ENCODE measurements at regions not wholly inside any gene's neighbourhood (a gene's known extent, or its start where the extent isn't known, plus 50 kb on each side); places are given as distances from the start of the nearest gene placed in this dataset.
"Not testable (repeated sequence)": the region's sequence is repeated elsewhere in the genome, so short reads cannot be mapped to it uniquely, and the experiment has no call there.

GRCh38 chr4:9685692-9686091 is 95.7 kb upstream of the DRD5 start:
- no peak overlapping the region for H3K4me3 ChIP-seq
- intact Hi-C loops (cut with DNase I; ENCODE audit: low total_unique reads), result no loop called here
- TF ChIP-seq CTCF (IDR thresholded peaks at IDR 0.05) (no peak), POLR2A (IDR thresholded peaks at IDR 0.05) (no peak)
- no peaks in the 10 kb centered on the region for H3K36me3 ChIP-seq (ENCODE audit: low read depth, missing control alignments)
- DNase-seq, result no peak
- H3K9me3 ChIP-seq, result no peaks in the 10 kb centered on the region
- H3K27ac ChIP-seq, result no peak overlapping the region
- H3K4me1 ChIP-seq, result no peaks in the 10 kb centered on the region
- no peaks in the 10 kb centered on the region for H3K27me3 ChIP-seq

- intact Hi-C loops (cut with DNase I; ENCODE audit: low total_unique reads); H3K27me3 ChIP-seq; DNase-seq; H3K4me1 ChIP-seq; H3K36me3 ChIP-seq (ENCODE audit: low read depth, missing control alignments); H3K9me3 ChIP-seq: not testable (repeated sequence)
- peak overlapping the region; percentile 73 to 82 for H3K27ac ChIP-seq
- H3K4me3 ChIP-seq, result peak overlapping the region; percentile 61 to 68
- 6 to 14% methylated on average over 9 of the region's 9 CpGs for WGBS, 2 donors
These were observed 90.7 kb upstream of the DRD5 start for GRCh38 chr4:9690636-9691237.

GRCh38 chr4:9691238-9692065 is 90.0 kb upstream of the DRD5 start:
- Histone ChIP-seq H3K27ac (peak overlapping the region; percentile 73 to 82), H3K4me1 (no peaks in the 10 kb centered on the region), H3K36me3 (ENCODE audit: low read depth, missing control alignments) (no peaks in the 10 kb centered on the region), H3K4me3 (peak overlapping the region; percentile 61 to 68), H3K27me3 (no peaks in the 10 kb centered on the region), H3K9me3 (no peaks in the 10 kb centered on the region)
- WGBS, 2 donors, result 1% methylated on average over 17 to 50 of the region's 56 CpGs
- TF ChIP-seq CTCF (IDR thresholded peaks at IDR 0.05) (no peak), POLR2A (IDR thresholded peaks at IDR 0.05) (no peak)
- intact Hi-C loops (cut with DNase I; ENCODE audit: low total_unique reads), result no loop called here
- DNase-seq, result peak; percentile 97

- H3K36me3 ChIP-seq (ENCODE audit: low read depth, missing control alignments); H3K4me3 ChIP-seq; DNase-seq; H3K4me1 ChIP-seq; H3K27me3 ChIP-seq; H3K9me3 ChIP-seq; H3K27ac ChIP-seq; intact Hi-C loops (cut with DNase I; ENCODE audit: low total_unique reads): not testable (repeated sequence)
- WGBS, 2 donors, result 41 to 50% methylated on average over 5 of the region's 5 CpGs
These were observed 88.5 kb upstream of the DRD5 start for GRCh38 chr4:9692791-9693491.

- H3K4me3 ChIP-seq; H3K27ac ChIP-seq; H3K36me3 ChIP-seq (ENCODE audit: low read depth, missing control alignments); DNase-seq; H3K4me1 ChIP-seq; H3K9me3 ChIP-seq; H3K27me3 ChIP-seq; intact Hi-C loops (cut with DNase I; ENCODE audit: low total_unique reads): not testable (repeated sequence)
- WGBS, 2 donors, result 82 to 83% methylated on average over 6 to 7 of the region's 7 CpGs
These were observed 87.0 kb upstream of the DRD5 start for GRCh38 chr4:9694403-9694802.

GRCh38 chr4:9695994-9696393 is 85.4 kb upstream of the DRD5 start:
- H3K27ac ChIP-seq; H3K36me3 ChIP-seq (ENCODE audit: low read depth, missing control alignments); intact Hi-C loops (cut with DNase I; ENCODE audit: low total_unique reads); H3K27me3 ChIP-seq; H3K9me3 ChIP-seq; H3K4me1 ChIP-seq; H3K4me3 ChIP-seq: not testable (repeated sequence)
- peak; percentile 44 for DNase-seq
- WGBS, 2 donors, result 61 to 79% methylated on average over 4 of the region's 4 CpGs

GRCh38 chr4:9696561-9696960 is 84.9 kb upstream of the DRD5 start:
- H3K36me3 ChIP-seq (ENCODE audit: low read depth, missing control alignments); H3K4me1 ChIP-seq; DNase-seq; H3K4me3 ChIP-seq; H3K27me3 ChIP-seq; intact Hi-C loops (cut with DNase I; ENCODE audit: low total_unique reads); H3K9me3 ChIP-seq; H3K27ac ChIP-seq: not testable (repeated sequence)
- 79 to 86% methylated on average over 5 of the region's 5 CpGs for WGBS, 2 donors

GRCh38 chr4:9702019-9702418 is 79.4 kb upstream of the DRD5 start:
- DNase-seq; H3K27me3 ChIP-seq; H3K27ac ChIP-seq; H3K4me1 ChIP-seq; H3K36me3 ChIP-seq (ENCODE audit: low read depth, missing control alignments); H3K9me3 ChIP-seq; H3K4me3 ChIP-seq; intact Hi-C loops (cut with DNase I; ENCODE audit: low total_unique reads): not testable (repeated sequence)
- 80 to 82% methylated on average over 6 of the region's 6 CpGs for WGBS, 2 donors

GRCh38 chr4:9702696-9703095 is 78.7 kb upstream of the DRD5 start:
- H3K36me3 ChIP-seq (ENCODE audit: low read depth, missing control alignments); H3K4me1 ChIP-seq; DNase-seq; H3K9me3 ChIP-seq; H3K27ac ChIP-seq; H3K4me3 ChIP-seq; intact Hi-C loops (cut with DNase I; ENCODE audit: low total_unique reads); H3K27me3 ChIP-seq: not testable (repeated sequence)
- WGBS, 2 donors, result 78 to 94% methylated on average over 8 to 9 of the region's 9 CpGs

Data from testis (tissue), 2 donors.